Mesothelial cell of epicardium (in vitro differentiated cells): ENCODE measurements at regions not wholly inside any gene's neighbourhood (a gene's known extent, or its start where the extent isn't known, plus 50 kb on each side); places are given as distances from the start of the nearest gene placed in this dataset.

Source experiments
- DNase-seq, 2 experiments: peaks; one replicate each; pipeline ENCODE4 v3.0.0; 2021; ENCODE audit warnings: low spot score in 2 of 2; ENCODE audit not compliant: unreplicated experiment in 2 of 2
- H3K27ac Mint-ChIP-seq: 2 replicates; pipeline ENCODE4 v1.8.0; 2021; ENCODE audit warnings: mixed read lengths
- H3K27me3 Mint-ChIP-seq: 2 replicates; pipeline ENCODE4 v1.8.0; 2021; ENCODE audit warnings: low read depth, mixed read lengths
- H3K36me3 Mint-ChIP-seq: 2 replicates; pipeline ENCODE4 v1.8.0; 2021; ENCODE audit warnings: mixed read lengths
- H3K4me1 Mint-ChIP-seq: 2 replicates; pipeline ENCODE4 v1.8.0; 2021; ENCODE audit warnings: mixed read lengths
- H3K4me3 Mint-ChIP-seq: 2 replicates; pipeline ENCODE4 v1.8.0; 2021; ENCODE audit warnings: mild to moderate bottlenecking, moderate library complexity, mixed read lengths
- H3K9me3 Mint-ChIP-seq: 2 replicates; pipeline ENCODE4 v1.8.0; 2021; ENCODE audit warnings: mixed read lengths
- CTCF ChIP-seq: fragments of 200-600 bp; sonication (generic); IDR thresholded peaks from one replicate; pipeline ENCODE4 v1.5.0; 2021; ENCODE audit warnings: antibody characterized with exemption; ENCODE audit not compliant: unreplicated experiment

GRCh38 chr10:53430974-53431373, 658.4 kb upstream of the MBL2 start:
- no peak for DNase-seq
- H3K9me3 Mint-ChIP-seq: peaks cover 4% of the 10 kb centered on the region
- no peak for TF ChIP-seq CTCF
- H3K27me3 Mint-ChIP-seq: no peaks in the 10 kb centered on the region
- no peak overlapping the region for H3K27ac Mint-ChIP-seq
- H3K4me3 Mint-ChIP-seq: no peak overlapping the region
- H3K36me3 Mint-ChIP-seq: no peaks in the 10 kb centered on the region
- H3K4me1 Mint-ChIP-seq: peaks cover 8% of the 10 kb centered on the region

- DNase-seq: no peak
- Mint-ChIP-seq H3K9me3 (peaks cover 9% of the 10 kb centered on the region), H3K36me3 (peaks cover 3% of the 10 kb centered on the region), H3K4me3 (no peak overlapping the region), H3K4me1 (peaks cover 8% of the 10 kb centered on the region), H3K27me3 (no peaks in the 10 kb centered on the region), H3K27ac (peak overlapping the region; percentile 44)
- no peak for TF ChIP-seq CTCF
These were observed 657.7 kb upstream of the MBL2 start for GRCh38 chr10:53430127-53430891.

GRCh38 chr10:53422223-53422888, 649.8 kb upstream of the MBL2 start:
- no peak for DNase-seq
- no peak overlapping the region for H3K4me3 Mint-ChIP-seq
- TF ChIP-seq CTCF: no peak
- no peak overlapping the region for H3K27ac Mint-ChIP-seq
- no peaks in the 10 kb centered on the region for H3K27me3 Mint-ChIP-seq
- H3K36me3 Mint-ChIP-seq: peaks cover 8% of the 10 kb centered on the region
- peaks cover 39% of the 10 kb centered on the region for H3K9me3 Mint-ChIP-seq
- H3K4me1 Mint-ChIP-seq: peaks cover 2% of the 10 kb centered on the region

- Mint-ChIP-seq H3K27me3 (no peaks in the 10 kb centered on the region), H3K9me3 (peaks cover 24% of the 10 kb centered on the region), H3K4me1 (peaks cover 6% of the 10 kb centered on the region), H3K4me3 (no peak overlapping the region), H3K27ac (no peak overlapping the region), H3K36me3 (no peaks in the 10 kb centered on the region)
- TF ChIP-seq CTCF: no peak
- no peak for DNase-seq
These were observed 640.1 kb upstream of the MBL2 start for GRCh38 chr10:53412651-53413050.

GRCh38 chr10:53406532-53406931, 633.9 kb upstream of the MBL2 start:
- DNase-seq: no peak
- H3K27me3 Mint-ChIP-seq: no peaks in the 10 kb centered on the region
- H3K4me1 Mint-ChIP-seq: peaks cover 5% of the 10 kb centered on the region
- no peak for TF ChIP-seq CTCF
- no peaks in the 10 kb centered on the region for H3K36me3 Mint-ChIP-seq
- H3K27ac Mint-ChIP-seq: no peak overlapping the region
- H3K9me3 Mint-ChIP-seq: no peaks in the 10 kb centered on the region
- H3K4me3 Mint-ChIP-seq: no peak overlapping the region
